Ovary (tissue), 7 donors: ENCODE measurements at regions not wholly inside any gene's neighbourhood (a gene's known extent, or its start where the extent isn't known, plus 50 kb on each side); places are given as distances from the start of the nearest gene placed in this dataset.

Source experiments
- DNase-seq, 5 donors: peaks; one replicate each; pipeline ENCODE4 v3.0.0-alpha.2; 2019 to 2020
- H3K27ac ChIP-seq, 2 donors: fragments of 200-600 bp; one replicate each; pipeline versions ENCODE4 v1.5.1 to v1.8.0; 2019 to 2022
- H3K27me3 ChIP-seq: fragments of 200-600 bp; one replicate; pipeline ENCODE4 v1.8.0; 2022
- H3K36me3 ChIP-seq: fragments of 200-600 bp; sonication (generic); one replicate; pipeline ENCODE4 v1.5.1; 2019
- H3K4me1 ChIP-seq: one replicate; pipeline ENCODE4 v1.8.1; 2013; ENCODE audit warnings: mild to moderate bottlenecking, moderate library complexity; ENCODE audit not compliant: insufficient read depth
- H3K4me3 ChIP-seq: fragments of 200-600 bp; sonication (generic); one replicate; pipeline ENCODE4 v1.5.1; 2017
- H3K9me3 ChIP-seq, 2 donors: fragments of 200-600 bp in 1 of 2; sonication (generic) in 1 of 2; one replicate each; pipeline versions ENCODE4 v1.5.1 to v1.8.1; 2013 to 2019; ENCODE audit warnings: mild to moderate bottlenecking in 1 of 2, moderate library complexity in 1 of 2
- CTCF ChIP-seq, 3 donors: fragments of 450-650 bp in 2 of 3; fragments of 200-600 bp in 1 of 3; IDR thresholded peaks; one replicate each; pipeline versions ENCODE4 v1.5.1 to v1.8.0; 2016 to 2022; ENCODE audit warnings: antibody characterized with exemption in 3 of 3, mild to moderate bottlenecking in 1 of 3
- EP300 ChIP-seq: sonication (generic); formaldehyde crosslinking; IDR thresholded peaks from one replicate; pipeline ENCODE4 v1.6.1; 2017; ENCODE audit warnings: antibody characterized with exemption
- POLR2A ChIP-seq: fragments of 450-650 bp; IDR thresholded peaks from one replicate; pipeline ENCODE4 v1.6.1; 2017; ENCODE audit warnings: antibody characterized with exemption, mild to moderate bottlenecking, moderate library complexity
- WGBS, 3 donors: extraction: QIAGEN DNeasy Blood & Tissue Kit in 1 of 3; methylation state at CpG; one replicate each; pipeline versions ENCODE4 v1.1.5 to v1.1.7; 2013 to 2017; 5-methylcytosine and 5-hydroxymethylcytosine counted together
- intact Hi-C, 4 donors: fragments of 100-400 bp; cut with DNase I; formaldehyde crosslinking; loops; one replicate each; pipeline versions ENCODE4 v1.11.0 to v1.15.1; 2022 to 2023
- donor health status: DM: no; HTN: no; CAD: no; lungs with moderate emphysema.
- donor health status: DM: no; HTN: no; CAD: no.
- donor health status: Bipolar disorder and iron deficiency.
- donor health status: DM: no; HTN: no; CAD: no.
- donor health status: DM: yes; HTN: yes; CAD: no.

GRCh38 chr6:23457321-23457720 lies 668.7 kb upstream of the NRSN1 start:
- TF ChIP-seq CTCF (IDR thresholded peaks at IDR 0.05) = no peak
- no peak for TF ChIP-seq EP300
- TF ChIP-seq POLR2A = no peak
- no peak overlapping the region for H3K27ac ChIP-seq
- intact Hi-C loops = no loop called here
- no peaks in the 10 kb centered on the region for H3K36me3 ChIP-seq
- 38 to 51% (median 44%) methylated on average over 2 of the region's 2 CpGs for WGBS, 3 donors
- DNase-seq = no peak
- no peaks in the 10 kb centered on the region for H3K4me1 ChIP-seq
- H3K9me3 ChIP-seq = no peaks in the 10 kb centered on the region
- no peaks in the 10 kb centered on the region for H3K27me3 ChIP-seq
- no peak overlapping the region for H3K4me3 ChIP-seq

- H3K27me3 ChIP-seq = no peaks in the 10 kb centered on the region
- TF ChIP-seq POLR2A (no peak), CTCF (IDR thresholded peaks at IDR 0.05) (no peak)
- no peaks in the 10 kb centered on the region for H3K36me3 ChIP-seq
- WGBS, 3 donors = 29 to 47% (median 35%) methylated on average over 1 of the region's 1 CpG
- no peak for DNase-seq
- H3K4me1 ChIP-seq = no peaks in the 10 kb centered on the region
- H3K27ac ChIP-seq = no peak overlapping the region
- no peak overlapping the region for H3K4me3 ChIP-seq
- intact Hi-C loops = no loop called here
- H3K9me3 ChIP-seq = no peaks in the 10 kb centered on the region
Measured at GRCh38 chr6:23465912-23466311, 660.1 kb upstream of the NRSN1 start.

- Histone ChIP-seq H3K4me1 (no peaks in the 10 kb centered on the region), H3K4me3 (no peak overlapping the region), H3K27me3 (no peaks in the 10 kb centered on the region), H3K36me3 (no peaks in the 10 kb centered on the region), H3K9me3 (no peaks in the 10 kb centered on the region), H3K27ac (no peak overlapping the region)
- DNase-seq = no peak
- TF ChIP-seq EP300 = no peak
- no peak for TF ChIP-seq CTCF (IDR thresholded peaks at IDR 0.05)
- WGBS, 3 donors = 88 to 95% (median 95%) methylated on average over 3 of the region's 3 CpGs
- intact Hi-C loops = no loop called here
Measured at GRCh38 chr6:23477586-23477985, 648.4 kb upstream of the NRSN1 start.

- H3K4me3 ChIP-seq = no peak overlapping the region
- H3K27ac ChIP-seq = no peak overlapping the region
- no peak for DNase-seq
- TF ChIP-seq CTCF (IDR thresholded peaks at IDR 0.05) (no peak), EP300 (no peak), POLR2A (no peak)
- H3K9me3 ChIP-seq = no peaks in the 10 kb centered on the region
- no peaks in the 10 kb centered on the region for H3K27me3 ChIP-seq
- no peaks in the 10 kb centered on the region for H3K4me1 ChIP-seq
- intact Hi-C loops = no loop called here
- H3K36me3 ChIP-seq = no peaks in the 10 kb centered on the region
- WGBS, 3 donors = 61 to 90% (median 81%) methylated on average over 2 of the region's 2 CpGs
Measured at GRCh38 chr6:23478312-23478711, 647.7 kb upstream of the NRSN1 start.

GRCh38 chr6:23483896-23484295 lies 642.1 kb upstream of the NRSN1 start:
- Histone ChIP-seq H3K27me3 (no peaks in the 10 kb centered on the region), H3K36me3 (no peaks in the 10 kb centered on the region), H3K27ac (no peak overlapping the region), H3K4me1 (no peaks in the 10 kb centered on the region), H3K9me3 (no peaks in the 10 kb centered on the region), H3K4me3 (no peak overlapping the region)
- intact Hi-C loops = no loop called here
- no peak for DNase-seq
- TF ChIP-seq CTCF (IDR thresholded peaks at IDR 0.05) = no peak
- no peak for TF ChIP-seq POLR2A
